Pancreas (tissue), 10 donors: ENCODE measurements at regions not wholly inside any gene's neighbourhood (a gene's known extent, or its start where the extent isn't known, plus 50 kb on each side); places are given as distances from the start of the nearest gene placed in this dataset.

Experiments used
- ATAC-seq, 4 donors: fragments of 200-7000 bp; cut with Tn5 transposase; one replicate each; pipeline versions ENCODE4 v1.8.0 to v1.9.1; 2020; ENCODE audit warnings: mild to moderate bottlenecking in 4 of 4, moderate library complexity in 4 of 4
- DNase-seq, 6 donors: peaks; one replicate each; pipeline ENCODE4 v3.0.0-alpha.2; 2020
- FAIRE-seq: peaks from 2 replicates; lab custom pipeline; 2012; peaks lifted over from hg19 to GRCh38; lab: Jason Lieb, UNC
- H3K27ac ChIP-seq, 4 donors: fragments of 200-600 bp; sonication (generic); 1 replicate in 3 of 4; 2 replicates in 1 of 4; pipeline versions ENCODE4 v1.5.0 to v1.8.0; 2020
- H3K27me3 ChIP-seq, 4 donors: fragments of 200-600 bp; one replicate each; pipeline ENCODE4 v1.8.0; 2021
- H3K36me3 ChIP-seq, 3 donors: fragments of 200-600 bp; sonication (generic) in 1 of 3; one replicate each; pipeline versions ENCODE4 v1.5.0 to v1.8.0; 2020 to 2021
- H3K4me1 ChIP-seq, 3 donors: fragments of 200-600 bp; one replicate each; pipeline ENCODE4 v1.8.0; 2021
- H3K4me3 ChIP-seq, 4 donors: fragments of 200-600 bp; sonication (generic) in 2 of 4; one replicate each; pipeline versions ENCODE4 v1.5.0 to v1.8.0; 2020 to 2021
- H3K9me3 ChIP-seq, 4 donors: fragments of 200-600 bp; one replicate each; pipeline ENCODE4 v1.8.0; 2021
- WGBS, 2 donors: extraction: QIAGEN DNeasy Blood & Tissue Kit; methylation state at CpG; one replicate each; pipeline ENCODE4 v1.1.7; 2013; 5-methylcytosine and 5-hydroxymethylcytosine counted together
- intact Hi-C, 3 donors: fragments of 100-400 bp; cut with DNase I; formaldehyde crosslinking; loops; one replicate each; pipeline versions ENCODE4 v1.11.1 to v1.14.2; 2022
- TF ChIP-seq, protein P1 (sequence below), 4 donors: fragments of 200-600 bp; sonication (generic) in 3 of 4; IDR thresholded peaks; one replicate each; pipeline versions ENCODE4 v1.5.0 to v1.8.0; 2021; ENCODE audit warnings: antibody characterized with exemption in 4 of 4
- donor health status: healthy with polysubstance abuse.
- donor health status: DM: no; HTN: no; CAD: no; lungs with moderate emphysema.
- donor health status: DM: no; HTN: no; CAD: no.
- donor health status: control.
- donor health status: control.
- donor health status: Bipolar disorder and iron deficiency.
- donor health status: DM: yes; HTN: yes; CAD: no.
- donor health status: DM: no; HTN: no; CAD: no.
- donor health status: DM: no; HTN: no; CAD: no.
- donor health status: DM: yes; HTN: yes; CAD: no.

DNA sequence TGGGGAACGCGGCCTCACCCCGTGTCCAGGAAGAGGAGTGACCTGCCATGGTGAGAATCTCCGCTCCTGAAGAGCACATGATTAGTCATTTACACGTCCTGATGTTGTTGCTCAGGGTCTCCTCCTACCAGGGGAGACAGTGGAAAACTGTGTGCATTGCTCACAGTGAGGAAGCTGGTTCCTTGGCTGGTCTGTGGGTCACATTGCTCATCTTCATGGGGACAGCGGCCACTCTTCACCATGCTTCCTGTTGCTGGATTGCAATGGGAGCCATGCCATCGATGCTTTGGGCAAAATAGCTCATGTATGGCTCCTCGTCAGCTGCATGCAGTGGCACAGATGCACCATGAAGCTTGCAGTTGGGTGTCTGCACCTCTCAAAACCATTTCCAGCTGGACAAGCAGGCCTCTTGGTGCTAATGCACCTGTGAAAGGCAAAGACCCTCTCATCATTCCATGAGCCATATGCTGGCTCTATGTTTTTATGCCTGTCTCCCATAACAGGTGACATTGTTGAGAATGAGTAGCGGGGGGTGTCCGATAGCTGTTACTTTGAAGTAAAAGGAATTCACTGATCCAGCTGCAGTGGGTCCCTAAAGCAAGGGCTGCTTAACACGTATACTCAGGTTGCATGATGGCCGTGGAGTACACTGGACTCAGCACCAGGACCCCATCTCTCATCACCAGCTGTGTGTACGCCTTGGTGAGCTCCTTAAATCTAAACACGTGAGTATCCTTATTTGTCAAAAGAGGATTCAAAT, 135.0 kb upstream of the ALKAL2 start:
- WGBS, 2 donors: 77 to 86% methylated on average over 14 of the region's 14 CpGs
- FAIRE-seq: no peak
- H3K27ac ChIP-seq: no peak overlapping the region
- TF ChIP-seq, protein P1, sequence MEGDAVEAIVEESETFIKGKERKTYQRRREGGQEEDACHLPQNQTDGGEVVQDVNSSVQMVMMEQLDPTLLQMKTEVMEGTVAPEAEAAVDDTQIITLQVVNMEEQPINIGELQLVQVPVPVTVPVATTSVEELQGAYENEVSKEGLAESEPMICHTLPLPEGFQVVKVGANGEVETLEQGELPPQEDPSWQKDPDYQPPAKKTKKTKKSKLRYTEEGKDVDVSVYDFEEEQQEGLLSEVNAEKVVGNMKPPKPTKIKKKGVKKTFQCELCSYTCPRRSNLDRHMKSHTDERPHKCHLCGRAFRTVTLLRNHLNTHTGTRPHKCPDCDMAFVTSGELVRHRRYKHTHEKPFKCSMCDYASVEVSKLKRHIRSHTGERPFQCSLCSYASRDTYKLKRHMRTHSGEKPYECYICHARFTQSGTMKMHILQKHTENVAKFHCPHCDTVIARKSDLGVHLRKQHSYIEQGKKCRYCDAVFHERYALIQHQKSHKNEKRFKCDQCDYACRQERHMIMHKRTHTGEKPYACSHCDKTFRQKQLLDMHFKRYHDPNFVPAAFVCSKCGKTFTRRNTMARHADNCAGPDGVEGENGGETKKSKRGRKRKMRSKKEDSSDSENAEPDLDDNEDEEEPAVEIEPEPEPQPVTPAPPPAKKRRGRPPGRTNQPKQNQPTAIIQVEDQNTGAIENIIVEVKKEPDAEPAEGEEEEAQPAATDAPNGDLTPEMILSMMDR (IDR thresholded peaks at IDR 0.05): no peak
- H3K4me1 ChIP-seq: no peaks in the 10 kb centered on the region
- intact Hi-C loops: no loop called here
- no peak overlapping the region for H3K4me3 ChIP-seq
- H3K9me3 ChIP-seq: no peaks in the 10 kb centered on the region
- no peaks in the 10 kb centered on the region for H3K36me3 ChIP-seq
- no peak for DNase-seq
- no peaks in the 10 kb centered on the region for H3K27me3 ChIP-seq
- no peak for ATAC-seq

DNA sequence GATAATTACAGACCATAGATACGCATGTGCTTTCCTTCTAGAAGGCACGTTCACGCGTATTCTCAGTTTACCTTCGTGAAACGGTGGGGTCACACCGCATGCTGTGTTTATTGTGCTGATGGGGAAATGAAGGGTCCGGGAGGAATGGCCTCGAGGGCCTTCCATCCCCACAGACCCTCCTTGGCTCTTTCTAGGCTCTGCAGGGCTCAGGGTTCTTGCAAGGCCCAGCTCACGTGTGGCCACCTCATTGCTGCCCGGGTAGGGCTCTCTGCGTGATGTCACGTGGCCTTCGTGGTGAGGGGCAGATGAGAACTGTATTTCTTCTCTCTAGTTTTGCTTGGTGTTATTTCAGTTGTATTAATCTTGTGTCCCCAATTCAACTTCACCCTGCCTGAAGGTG, 133.5 kb upstream of the ALKAL2 start:
- FAIRE-seq (no peak), ATAC-seq (no peak), DNase-seq (no peak)
- Histone ChIP-seq H3K27me3 (no peaks in the 10 kb centered on the region), H3K27ac (no peak overlapping the region), H3K9me3 (no peaks in the 10 kb centered on the region), H3K36me3 (no peaks in the 10 kb centered on the region), H3K4me1 (no peaks in the 10 kb centered on the region), H3K4me3 (no peak overlapping the region)
- TF ChIP-seq, protein P1 (IDR thresholded peaks at IDR 0.05): no peak
- intact Hi-C loops: no loop called here
- WGBS, 2 donors: 91 to 95% methylated on average over 14 of the region's 14 CpGs

DNA sequence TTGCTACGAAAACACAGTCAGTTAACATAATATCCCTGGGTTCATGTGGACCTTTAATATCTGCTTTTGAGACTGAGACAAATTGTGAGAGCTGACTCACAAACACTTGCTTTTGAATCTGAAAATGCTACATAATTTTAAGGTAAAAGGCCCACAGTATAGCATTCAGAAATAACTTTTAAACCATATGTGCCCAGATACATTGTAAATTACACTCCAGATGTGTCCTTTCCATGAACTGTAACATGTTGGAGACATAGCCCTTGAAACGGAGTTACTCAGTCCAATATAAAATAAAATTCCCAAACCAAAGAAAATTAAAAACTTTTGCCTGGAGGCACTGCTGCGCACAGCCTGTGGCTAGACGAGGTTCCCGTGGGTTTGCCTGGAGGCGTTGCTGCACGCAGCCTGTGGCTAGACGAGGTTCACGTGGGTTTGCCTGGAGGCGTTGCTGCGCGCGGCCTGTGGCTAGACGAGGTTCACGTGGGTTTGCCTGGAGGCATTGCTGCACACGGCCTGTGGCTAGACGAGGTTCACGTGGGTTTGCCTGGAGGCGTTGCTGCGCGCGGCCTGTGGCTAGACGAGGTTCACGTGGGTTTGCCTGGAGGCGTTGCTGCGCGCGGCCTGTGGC, 131.9 kb upstream of the ALKAL2 start:
- TF ChIP-seq, protein P1 (IDR thresholded peaks at IDR 0.05): no peak
- WGBS, 2 donors: 91 to 94% methylated on average over 23 to 25 of the region's 28 CpGs
- Histone ChIP-seq H3K4me3 (no peak overlapping the region), H3K36me3 (no peaks in the 10 kb centered on the region), H3K4me1 (no peaks in the 10 kb centered on the region), H3K9me3 (no peaks in the 10 kb centered on the region), H3K27me3 (no peaks in the 10 kb centered on the region), H3K27ac (no peak overlapping the region)
- no peak for FAIRE-seq
- ATAC-seq: no peak
- intact Hi-C loops: no loop called here
- no peak for DNase-seq

DNA sequence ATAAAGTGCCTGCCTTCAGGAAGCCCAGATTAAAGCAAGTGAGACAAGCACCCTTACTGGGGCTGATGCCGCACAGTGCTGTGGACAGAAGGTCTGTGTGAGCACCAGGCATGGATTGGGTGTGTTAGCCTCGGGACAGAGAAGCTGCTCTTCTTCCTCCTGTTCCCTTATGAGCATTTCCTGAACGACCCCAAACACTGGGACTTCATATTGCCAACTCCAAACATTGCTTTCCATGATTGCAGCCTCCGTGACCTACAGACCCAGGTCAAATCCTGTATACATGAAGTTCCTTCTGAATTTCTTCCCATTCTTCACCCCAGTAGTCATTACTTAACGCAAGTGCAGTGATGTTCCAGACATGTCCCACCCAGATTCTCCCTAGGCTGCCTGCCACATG, 129.8 kb upstream of the ALKAL2 start:
- WGBS, 2 donors: 59 to 64% methylated on average over 5 of the region's 5 CpGs
- DNase-seq (no peak), FAIRE-seq (no peak)

More for the DNA sequence above, 129.8 kb upstream of the ALKAL2 start:
- intact Hi-C loops: no loop called here
- Histone ChIP-seq H3K27me3 (no peaks in the 10 kb centered on the region), H3K4me3 (no peak overlapping the region), H3K27ac (no peak overlapping the region), H3K36me3 (no peaks in the 10 kb centered on the region), H3K4me1 (no peaks in the 10 kb centered on the region), H3K9me3 (no peaks in the 10 kb centered on the region)
- TF ChIP-seq, protein P1 (IDR thresholded peaks at IDR 0.05): no peak
- ATAC-seq: no peak
